ENCODE measurements at regions not wholly inside any gene's neighbourhood (a gene's known extent, or its start where the extent isn't known, plus 50 kb on each side); places are given as distances from the start of the nearest gene placed in this dataset.

DNA sequence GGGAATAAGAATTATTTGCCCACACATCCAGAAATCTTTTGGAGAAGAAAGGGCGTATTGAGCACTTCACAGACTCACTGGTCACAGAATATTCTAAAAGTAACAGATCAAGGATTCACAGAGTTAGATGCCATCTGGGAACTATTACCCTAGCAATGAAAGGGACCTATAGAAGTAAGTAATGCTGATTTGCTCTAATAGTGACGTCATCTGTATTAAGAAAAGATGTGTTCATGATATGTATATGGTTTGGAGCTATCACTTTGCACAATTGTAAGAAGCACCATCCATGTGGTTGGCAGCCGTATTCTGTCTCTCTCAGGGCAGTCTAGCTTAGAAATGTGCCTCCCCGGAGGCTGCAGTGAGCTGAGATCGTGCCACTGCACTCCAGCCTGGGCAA is 52.8 kb upstream of the SV2C start:
- DNase-seq (ENCODE audit: low spot score): no peak

DNA sequence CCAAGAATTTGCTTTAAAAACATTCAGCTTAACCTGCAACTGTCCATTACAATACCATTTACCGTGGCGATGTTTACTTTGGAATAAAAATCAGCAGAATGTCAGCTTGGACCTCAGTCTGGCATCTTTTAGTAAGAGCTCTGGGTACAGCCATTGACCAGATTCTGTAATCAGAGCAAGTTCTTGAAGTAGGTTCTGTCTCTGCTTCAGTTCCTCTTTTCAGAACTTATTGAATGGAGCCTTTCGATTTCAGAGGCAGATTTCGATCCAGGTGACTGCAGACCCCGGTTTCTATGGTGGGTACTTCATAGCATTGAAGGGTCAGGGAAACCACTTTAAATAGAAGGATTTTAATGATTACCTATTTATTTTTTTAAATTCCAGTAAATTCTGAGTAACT is 53.4 kb upstream of the SV2C start:
- no peak for DNase-seq (ENCODE audit: low spot score)

DNA sequence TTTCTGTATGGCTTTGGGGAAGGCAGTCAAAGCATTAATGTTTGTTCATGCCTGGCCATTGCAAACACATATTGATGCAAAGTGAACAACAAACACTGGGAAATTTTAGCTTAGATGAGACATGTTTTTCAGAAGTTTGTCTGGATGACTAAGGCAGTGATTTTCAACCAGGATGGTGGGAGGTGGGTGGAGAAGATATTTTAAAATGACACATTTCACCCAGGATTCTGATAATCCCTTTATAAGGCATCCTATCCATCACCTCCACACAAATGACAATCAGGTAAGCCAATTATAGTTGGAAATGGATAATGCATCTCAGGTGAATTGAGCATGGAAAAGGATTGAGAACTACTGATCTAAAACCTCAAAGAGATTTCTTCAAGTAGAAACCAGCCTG is 57.4 kb upstream of the SV2C start:
- DNase-seq (ENCODE audit: low spot score): no peak

DNA sequence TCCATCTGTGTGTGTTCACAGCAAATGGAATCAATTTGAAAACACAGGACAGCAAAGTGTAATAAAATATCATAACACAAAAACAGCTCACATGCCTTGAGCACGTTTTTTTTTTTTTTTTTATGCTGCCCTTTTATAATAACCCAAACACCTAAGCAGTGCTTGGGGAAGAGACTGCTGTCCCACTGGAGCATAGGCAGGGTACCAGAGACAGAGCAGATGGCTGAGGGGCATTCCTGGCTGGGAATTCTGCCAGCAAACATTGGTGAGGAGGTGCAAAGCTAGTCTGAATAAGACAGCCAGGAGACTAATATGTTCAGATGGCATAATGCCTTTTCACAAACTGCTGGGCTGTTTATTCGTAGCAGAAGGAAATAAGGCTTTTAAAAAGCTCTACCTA is 58.1 kb upstream of the SV2C start:
- no peak for DNase-seq (ENCODE audit: low spot score)

DNA sequence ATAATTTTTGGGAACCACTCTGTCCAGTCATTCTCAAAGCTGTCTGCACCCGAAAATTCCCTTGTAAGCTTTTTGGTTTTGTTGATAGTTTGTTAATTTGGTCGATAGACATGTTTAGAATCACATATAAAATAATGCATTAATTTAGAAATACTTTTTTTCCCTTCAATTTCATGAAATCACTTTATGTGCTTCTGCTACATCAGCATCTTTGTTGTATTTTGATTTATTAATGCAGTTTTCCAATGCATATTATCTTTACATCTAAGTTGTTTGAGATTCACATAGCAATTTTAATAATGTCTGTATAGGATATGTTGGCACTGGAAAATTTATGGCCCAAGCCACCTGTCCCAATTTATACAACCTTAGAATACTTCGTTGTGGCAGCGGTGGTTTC is 60.6 kb upstream of the SV2C start:
- DNase-seq (ENCODE audit: low spot score): no peak

DNA sequence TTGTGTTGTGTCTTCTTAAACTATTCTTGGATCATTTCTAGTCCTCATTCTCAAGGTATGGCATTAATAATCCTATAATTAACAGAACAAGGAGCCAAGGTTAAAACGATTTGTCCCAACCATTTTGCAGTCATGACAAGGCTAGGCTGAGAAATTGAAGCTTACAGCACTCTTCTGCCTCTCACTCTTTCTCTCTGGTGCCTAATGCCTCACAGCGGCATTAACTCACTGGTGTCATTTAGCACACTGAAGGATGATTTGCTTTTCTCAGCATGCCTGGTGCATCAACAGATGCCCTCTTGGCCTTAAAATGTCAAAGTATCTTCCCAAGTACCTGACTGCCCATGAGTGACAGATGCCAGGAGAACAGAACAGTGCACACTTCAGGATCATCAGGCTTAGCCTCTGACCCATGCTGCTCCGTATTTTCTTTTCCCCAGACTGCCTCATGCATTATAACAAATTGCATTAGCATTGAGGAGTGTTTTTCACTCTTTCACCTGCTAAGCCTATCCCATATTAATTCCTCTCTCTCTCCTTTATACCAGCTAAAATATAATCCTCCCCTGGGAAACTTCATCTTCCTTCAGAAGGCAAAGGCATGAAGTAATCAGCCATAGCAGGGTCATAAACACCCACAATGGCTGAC is 61.1 kb upstream of the SV2C start:
- no peak for DNase-seq (ENCODE audit: low spot score)

DNA sequence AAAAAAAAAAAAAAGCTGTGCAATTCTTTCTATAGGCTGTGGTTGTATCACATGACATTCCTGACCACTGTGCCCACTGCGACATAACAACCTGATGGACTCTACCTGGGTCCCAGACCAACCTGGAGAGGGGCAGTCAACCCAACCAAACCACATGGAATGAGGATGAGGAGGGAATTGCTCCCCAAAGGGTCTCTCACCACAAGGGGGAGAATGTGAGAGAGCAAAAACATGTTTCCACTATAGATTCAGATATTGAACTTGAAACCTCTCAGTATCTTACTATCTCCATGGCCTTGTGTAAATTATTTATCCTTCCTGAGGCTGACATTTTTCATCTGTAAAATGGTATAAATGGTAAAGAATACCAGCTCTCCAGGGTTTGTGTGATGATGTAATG is 66.9 kb upstream of the SV2C start:
- no peak for DNase-seq (ENCODE audit: low spot score)

DNA sequence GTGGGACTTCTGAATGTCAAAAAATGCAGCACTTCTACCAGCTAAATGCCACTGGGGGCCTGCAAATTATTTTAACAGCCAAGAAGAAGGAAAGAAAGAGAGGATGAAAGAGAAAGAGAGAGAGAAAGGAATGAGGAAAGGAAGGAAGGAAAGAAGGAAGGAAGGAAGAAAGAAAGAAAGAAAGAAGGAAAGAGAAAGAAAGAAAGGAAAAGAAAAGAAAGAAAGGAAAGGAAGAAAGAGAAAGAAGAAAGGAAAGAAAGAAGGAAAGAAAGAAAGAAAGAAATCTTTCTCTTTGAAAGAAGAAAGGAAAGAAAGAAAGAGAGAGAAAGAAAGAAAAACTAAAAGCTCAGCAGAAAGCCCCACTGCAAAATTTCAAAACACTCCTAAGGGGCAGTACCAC is 69.2 kb upstream of the SV2C start:
- DNase-seq (ENCODE audit: low spot score): no peak

DNA sequence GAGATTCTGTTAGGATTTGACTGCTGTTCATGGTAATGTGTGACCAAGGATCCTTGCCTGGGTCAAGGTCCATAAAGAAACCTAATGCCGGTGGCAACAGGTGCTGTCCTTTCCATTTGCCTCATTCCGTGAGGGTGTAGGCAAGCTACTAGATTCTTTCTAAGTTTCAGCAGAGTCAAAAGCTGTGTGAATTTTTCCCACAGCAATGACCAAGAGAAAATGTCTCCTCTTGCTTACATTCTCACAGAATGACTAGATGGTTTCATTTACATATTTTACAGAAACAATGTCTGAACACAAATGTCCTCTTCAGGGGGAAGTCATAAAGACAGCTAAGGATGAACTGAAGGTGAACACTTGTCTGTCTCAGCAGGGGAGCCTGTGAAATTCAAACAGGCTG is 75.3 kb upstream of the SV2C start:
- no peak for DNase-seq (ENCODE audit: low spot score)

DNA sequence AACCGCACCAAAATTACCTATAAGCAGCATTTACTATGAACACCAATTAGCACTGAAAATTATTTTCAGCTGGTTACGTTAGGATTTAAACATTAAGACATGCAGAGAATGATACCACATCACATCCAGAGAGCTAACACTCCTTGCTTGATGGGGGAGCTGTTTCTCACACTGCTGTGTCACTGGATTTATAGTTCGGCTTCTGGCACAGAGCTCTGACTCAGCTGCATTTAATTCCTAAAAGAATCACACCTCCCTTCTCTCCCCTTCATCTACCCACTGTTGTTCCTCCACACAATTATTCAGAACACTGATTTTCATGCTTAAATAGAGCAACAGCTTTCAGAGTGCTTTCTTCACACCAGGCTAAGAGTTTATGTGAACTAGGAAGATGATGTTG is 82.6 kb upstream of the SV2C start:
- no peak for DNase-seq (ENCODE audit: low spot score)

DNA sequence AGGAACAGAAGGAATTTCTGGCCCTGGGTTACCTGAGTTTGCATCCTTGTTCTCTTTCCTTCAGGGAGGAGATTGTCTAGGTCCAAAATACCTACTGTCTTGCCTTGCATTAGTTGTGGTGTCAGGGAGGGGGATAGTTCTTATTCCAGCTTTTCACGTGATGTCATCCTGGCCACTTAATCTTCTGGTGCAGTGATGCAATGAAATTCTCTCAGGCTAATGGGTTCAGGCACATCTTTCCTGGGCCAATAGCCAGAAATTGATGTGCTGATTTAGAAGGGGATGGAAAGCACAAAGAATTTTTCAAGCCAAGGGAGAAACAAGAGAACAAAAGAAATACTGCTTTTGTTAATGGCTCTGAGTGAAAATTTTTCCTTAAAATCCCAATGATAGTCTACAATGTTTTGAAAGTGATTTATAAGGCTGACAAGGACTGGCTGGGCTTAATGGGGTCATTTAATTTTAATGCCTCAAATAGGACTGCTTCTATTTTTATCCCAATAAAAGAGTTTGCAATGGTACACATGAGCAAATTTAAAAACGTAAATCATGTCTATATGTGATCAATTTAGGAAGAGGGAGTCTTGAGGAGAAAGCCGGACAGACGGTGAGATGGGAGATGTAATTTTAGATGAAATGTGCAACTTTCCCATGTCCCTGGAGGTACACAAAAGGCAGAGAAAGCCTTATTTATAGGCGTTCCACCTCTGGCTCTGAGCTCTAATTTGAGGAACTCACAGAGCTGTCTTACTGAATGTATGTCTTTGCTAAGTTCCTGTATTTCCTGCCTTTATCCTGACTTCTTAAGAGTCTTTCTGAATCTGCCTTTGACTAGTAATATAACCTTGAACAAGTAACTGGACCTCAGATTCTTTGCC is 89.3 kb upstream of the SV2C start:
- no peak for DNase-seq (ENCODE audit: low spot score)

DNA sequence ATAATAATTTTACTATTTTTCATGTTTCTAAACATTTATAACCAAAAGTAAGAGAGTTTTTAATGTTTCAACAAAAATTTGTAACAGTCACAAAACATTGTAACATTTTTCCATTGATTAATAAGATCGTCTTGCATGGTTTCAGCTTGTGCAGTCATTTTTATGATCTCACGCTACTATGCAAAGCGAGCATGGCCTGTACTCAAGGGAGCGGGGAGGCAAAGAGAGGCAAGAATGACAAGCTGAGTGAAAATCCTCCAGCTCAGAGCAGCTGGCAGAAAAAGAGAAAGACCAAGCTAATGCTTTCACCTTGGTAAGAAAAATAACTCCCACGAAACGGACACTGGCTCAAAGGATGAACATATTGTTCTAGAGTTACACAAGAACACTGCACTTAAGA is 90.0 kb upstream of the SV2C start:
- no peak for DNase-seq (ENCODE audit: low spot score)

DNA sequence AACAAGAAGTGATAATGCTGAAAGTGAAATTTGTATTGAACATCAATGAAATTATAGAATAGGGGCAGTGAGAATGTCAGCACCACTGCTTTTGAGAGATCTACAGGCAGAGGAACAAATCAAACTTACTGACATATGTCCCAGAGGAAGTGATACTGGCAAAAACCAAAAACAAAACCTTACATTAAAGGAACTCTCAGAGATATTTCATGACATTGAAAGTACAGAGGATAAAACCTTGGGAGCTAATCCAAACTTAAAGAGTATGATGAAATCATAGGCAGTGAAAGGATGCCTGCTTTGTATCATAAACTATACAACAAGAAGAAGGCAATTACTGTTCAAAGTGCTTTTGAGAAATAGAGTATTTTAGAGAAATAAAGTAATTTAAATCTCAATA is 90.4 kb upstream of the SV2C start:
- DNase-seq (ENCODE audit: low spot score): no peak

DNA sequence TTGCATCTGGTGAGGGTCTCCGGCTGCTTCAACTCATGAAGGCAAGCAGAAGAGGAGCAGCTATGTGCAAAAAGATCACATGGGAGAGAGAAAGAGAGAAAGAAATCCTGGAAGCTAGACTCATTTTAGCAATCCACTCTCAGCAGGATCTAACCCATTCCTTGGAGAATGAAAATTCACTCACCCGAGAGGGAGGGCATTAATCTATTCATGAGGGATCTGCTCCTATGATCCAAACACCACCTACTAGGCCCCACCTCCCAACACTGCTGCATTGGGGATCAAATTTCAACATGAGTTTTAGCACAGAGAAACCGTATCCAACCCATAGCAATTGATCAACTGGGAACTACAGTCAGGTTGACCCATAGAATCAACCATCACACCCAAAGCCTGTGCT is 98.1 kb upstream of the SV2C start:
- no peak for DNase-seq (ENCODE audit: low spot score)

DNA sequence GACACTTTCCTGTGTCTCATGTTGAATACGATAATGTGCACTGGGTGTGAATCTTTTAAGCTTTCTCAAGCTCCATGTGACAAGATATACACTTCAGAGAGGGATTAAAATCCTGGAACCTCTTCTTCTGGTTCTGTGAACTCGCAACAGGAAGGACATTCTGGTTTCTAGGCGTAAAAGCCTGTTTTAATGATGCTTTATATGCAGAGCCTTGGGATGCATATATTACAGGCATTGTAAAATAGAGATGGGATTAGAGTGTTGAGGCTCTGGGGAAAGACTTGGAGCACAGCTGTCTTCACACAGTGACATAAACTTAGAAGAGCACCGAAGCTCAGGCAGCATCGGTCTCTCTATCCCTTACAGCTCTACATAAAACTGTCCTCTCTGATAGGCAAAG is 107.7 kb upstream of the SV2C start:
- no peak for DNase-seq (ENCODE audit: low spot score)

DNA sequence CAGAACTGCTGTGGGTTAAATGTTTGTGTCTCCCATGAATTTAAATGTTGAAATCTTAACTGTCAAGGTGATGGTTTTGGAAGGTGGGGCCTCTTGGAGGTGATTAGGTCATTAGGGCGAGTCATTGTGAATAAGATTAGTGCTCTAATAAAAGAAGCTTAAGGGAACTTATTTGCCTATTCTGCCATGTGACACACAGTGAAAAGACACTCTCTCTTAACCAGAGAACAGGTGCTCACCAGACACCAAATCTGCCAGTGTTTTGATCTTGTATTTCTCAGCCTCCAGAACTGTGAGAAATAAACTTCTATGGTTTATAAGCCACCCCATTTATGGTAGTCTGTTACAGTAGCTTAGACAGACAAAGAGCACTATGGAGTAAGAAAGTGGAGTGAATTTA is 117.9 kb upstream of the SV2C start:
- DNase-seq (ENCODE audit: low spot score): no peak

DNA sequence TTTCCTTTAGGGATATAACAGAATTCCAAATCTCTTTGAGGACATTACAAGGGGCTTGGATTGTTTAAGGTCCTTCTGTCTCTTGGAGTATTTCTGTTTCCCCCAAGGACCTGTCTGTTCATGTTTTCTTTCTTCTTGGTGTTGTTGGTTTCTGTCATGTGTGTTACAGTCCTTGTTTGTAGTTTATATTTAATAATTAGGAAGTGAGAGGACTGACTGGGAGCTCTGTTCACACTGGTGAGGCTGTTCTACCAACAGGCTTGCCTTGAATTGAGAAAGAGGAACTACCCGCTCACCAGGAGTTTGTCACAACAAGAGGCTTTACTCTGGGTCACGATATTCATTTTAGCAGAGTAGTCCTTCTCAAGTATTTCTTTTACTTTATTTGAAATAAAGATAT is 119.2 kb upstream of the SV2C start:
- DNase-seq (ENCODE audit: low spot score): no peak

DNA sequence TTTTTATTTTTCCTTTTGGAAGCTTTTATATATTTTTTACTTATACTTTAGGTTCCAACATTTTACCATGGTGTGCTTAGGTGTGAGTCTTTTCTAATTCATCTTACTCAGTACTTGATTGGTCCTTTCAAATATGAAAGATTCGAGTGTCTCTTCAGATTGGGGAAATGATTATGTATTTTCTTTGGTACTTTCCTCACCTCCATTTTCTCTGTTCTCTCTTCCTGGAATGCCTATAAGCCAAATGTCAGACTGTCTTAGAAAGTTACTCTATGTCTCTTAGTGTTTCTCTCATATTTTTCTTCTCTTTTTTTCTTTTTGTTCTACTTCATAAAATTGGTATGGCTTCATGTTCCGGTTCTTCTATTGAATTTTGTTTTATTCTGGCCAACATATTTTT is 119.6 kb upstream of the SV2C start:
- no peak for DNase-seq (ENCODE audit: low spot score)

DNA sequence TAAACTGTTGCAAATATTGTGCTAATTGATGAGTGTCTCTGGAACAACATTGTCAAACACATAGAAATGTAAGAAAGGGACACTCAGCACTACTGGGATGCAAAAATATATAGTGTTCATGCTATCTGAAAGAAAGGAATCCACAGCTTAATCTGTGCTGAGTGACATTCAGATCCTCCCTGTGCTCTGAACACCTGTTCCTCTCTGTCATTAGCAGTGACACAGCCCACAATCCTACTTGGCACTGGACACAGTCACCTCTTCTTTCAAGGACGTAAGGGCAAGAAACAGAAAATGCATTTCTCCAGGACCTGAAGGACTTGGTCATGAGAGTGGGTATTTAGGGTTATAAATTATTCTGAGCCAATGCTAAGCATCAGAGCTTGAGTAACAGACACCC is 121.4 kb upstream of the SV2C start:
- no peak for DNase-seq (ENCODE audit: low spot score)

DNA sequence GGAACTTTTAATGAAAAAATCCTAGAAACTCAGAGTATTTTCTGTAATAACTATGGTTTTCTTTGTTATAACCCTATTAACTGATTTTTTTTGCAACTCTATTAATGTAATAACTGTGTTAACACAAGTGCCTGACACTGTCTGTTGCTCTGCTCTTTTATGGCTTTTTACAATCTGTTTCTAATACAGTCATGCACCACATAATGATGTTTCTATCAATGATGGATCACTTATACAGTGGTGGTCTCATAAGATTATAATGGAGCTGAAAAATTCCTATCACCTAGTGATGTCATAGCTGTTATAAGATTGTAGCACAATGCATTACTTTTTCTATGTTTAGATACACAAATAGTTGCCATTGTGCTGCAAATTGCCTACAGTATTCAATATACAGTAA is 123.1 kb upstream of the SV2C start:
- no peak for DNase-seq (ENCODE audit: low spot score)

DNA sequence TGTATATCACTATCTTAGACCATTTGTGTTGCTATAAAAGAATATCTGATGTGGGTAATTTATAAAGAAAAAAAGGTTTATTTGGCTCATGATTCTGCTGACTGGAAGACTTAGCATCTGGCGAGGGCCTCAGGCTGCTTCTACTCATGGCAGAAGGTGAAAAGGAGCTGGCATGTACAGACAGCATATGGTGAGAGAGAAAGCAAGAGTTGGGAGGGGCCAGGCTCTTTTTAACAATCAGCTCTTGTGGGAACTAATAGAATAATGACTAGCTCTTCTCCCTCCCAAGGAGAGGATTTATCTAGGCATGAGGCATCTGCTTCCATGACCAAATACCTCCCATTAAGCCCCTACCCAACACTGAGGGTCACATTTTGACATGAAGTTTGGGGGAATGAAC is 130.2 kb upstream of the SV2C start:
- DNase-seq (ENCODE audit: low spot score): no peak

DNA sequence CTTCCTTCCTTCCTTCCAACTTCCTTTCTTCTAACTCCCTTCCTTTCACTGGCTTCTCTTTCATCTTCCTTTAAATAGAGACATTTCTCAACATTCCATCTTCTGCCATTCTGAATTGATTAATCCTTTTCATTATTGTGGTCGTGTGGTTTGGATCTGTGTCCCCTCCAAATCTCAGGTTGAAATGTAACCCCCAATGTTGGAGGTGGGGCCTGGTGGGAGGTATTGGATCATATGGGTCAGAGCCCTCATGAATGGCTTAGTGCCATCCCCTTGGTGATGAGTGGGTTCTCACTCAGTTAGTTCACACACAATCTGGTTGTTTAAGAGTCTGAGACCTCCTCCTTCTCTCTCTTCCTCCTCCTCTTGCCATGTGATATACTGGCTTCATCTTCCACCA is 130.9 kb upstream of the SV2C start:
- DNase-seq (ENCODE audit: low spot score): no peak

DNA sequence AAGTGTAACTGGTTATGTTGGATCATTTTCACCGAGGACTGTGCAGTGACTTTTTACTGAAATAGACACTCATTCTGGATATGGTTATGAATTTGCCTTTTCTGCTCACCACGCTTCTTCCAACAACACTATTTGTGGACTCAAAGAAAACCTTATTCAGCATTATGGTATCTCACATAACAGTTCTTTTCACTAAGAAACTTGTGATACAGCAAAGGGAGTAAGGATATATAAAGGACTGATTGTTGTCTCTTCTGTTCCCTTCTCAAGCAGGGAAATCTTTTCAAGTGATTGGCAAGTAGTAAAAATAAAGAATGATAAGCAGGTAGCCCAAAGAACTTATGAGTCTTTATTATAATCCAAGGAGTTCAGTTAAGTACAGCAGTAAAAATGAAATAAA is 131.5 kb upstream of the SV2C start:
- no peak for DNase-seq (ENCODE audit: low spot score)

DNA sequence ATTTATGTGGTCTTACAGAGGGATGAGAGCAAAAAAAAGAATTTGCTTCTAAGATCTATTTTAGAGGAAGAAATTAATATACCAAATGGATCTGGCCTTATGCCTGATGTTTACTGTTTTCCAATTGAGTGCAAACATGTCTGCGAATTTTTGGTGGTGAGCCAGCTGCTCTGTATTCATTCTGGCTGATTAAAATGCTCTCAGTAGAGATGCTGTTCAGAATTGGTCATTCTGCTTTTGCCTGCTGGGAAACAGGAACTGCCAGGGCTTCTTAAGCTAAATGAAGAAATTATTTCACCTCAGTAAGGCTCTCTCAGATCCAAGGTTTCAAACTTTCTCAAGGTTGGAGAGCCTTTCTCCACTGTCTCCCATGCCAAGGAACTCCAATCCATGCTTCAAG is 132.0 kb upstream of the SV2C start:
- no peak for DNase-seq (ENCODE audit: low spot score)
